Panc1 (cell line): ENCODE measurements at regions not wholly inside any gene's neighbourhood (a gene's known extent, or its start where the extent isn't known, plus 50 kb on each side); places are given as distances from the start of the nearest gene placed in this dataset.

ENCODE experiments used
- POLR2AphosphoS5 ChIP-seq: IDR thresholded peaks from 2 replicates; pipeline ENCODE4 v1.6.1; 2012; ENCODE audit warnings: mild to moderate bottlenecking, low read depth, low read length, moderate library complexity
- TF ChIP-seq, protein P1 (sequence below): fragments of 450-650 bp; IDR thresholded peaks from 2 replicates; pipeline ENCODE4 v1.5.1; 2017; ENCODE audit warnings: mild to moderate bottlenecking

- TF ChIP-seq, protein P1, sequence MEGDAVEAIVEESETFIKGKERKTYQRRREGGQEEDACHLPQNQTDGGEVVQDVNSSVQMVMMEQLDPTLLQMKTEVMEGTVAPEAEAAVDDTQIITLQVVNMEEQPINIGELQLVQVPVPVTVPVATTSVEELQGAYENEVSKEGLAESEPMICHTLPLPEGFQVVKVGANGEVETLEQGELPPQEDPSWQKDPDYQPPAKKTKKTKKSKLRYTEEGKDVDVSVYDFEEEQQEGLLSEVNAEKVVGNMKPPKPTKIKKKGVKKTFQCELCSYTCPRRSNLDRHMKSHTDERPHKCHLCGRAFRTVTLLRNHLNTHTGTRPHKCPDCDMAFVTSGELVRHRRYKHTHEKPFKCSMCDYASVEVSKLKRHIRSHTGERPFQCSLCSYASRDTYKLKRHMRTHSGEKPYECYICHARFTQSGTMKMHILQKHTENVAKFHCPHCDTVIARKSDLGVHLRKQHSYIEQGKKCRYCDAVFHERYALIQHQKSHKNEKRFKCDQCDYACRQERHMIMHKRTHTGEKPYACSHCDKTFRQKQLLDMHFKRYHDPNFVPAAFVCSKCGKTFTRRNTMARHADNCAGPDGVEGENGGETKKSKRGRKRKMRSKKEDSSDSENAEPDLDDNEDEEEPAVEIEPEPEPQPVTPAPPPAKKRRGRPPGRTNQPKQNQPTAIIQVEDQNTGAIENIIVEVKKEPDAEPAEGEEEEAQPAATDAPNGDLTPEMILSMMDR, result no peak
- TF ChIP-seq POLR2AphosphoS5, result no peak
Measured at GRCh38 chr20:40056171-40056570, 632.9 kb downstream of the MAFB start.
